ENCODE measurements at regions not wholly inside any gene's neighbourhood (a gene's known extent, or its start where the extent isn't known, plus 50 kb on each side); places are given as distances from the start of the nearest gene placed in this dataset.

DNA sequence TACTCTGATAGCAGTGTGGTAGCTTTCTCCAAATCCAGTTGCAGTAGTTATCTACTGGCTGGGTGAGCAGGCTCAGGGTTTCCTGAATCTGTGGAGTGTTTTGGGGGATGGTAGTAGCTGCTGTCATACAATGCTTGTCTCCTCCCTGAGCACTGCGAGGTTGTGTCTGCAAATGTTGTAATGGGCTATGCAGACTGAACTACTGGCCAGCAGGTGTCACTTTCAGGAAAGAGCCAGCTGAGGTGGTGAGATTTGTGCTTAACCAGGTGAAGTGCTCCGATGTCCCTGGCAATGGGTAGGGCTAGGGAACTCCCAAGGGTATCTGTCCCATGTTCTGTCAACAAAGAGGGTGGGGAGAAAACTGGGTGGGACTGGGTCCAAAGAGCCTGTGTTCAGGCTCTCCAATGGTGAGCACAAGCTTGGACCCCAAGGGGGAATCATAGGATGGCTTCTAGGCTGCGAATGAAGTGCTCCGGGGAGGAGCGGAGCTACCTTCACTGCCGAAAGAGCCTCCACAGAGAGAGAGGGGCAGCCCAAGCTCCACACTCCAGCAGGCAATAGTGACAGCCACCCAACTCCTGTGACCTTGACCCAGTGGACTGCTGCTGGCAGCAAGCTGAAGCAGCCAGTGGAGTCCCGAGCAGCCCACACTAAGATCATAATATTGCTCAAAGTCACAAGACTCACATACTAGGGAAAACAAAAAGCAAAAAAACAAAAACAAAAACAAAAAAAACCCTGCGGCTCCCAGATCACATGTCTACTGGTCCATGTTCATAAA is 1324.0 kb upstream of the USP15 start:
- no peak overlapping the region for H3K4me3 ChIP-seq (ENCODE audit: low read depth, low read length)
- TF ChIP-seq, protein P1, sequence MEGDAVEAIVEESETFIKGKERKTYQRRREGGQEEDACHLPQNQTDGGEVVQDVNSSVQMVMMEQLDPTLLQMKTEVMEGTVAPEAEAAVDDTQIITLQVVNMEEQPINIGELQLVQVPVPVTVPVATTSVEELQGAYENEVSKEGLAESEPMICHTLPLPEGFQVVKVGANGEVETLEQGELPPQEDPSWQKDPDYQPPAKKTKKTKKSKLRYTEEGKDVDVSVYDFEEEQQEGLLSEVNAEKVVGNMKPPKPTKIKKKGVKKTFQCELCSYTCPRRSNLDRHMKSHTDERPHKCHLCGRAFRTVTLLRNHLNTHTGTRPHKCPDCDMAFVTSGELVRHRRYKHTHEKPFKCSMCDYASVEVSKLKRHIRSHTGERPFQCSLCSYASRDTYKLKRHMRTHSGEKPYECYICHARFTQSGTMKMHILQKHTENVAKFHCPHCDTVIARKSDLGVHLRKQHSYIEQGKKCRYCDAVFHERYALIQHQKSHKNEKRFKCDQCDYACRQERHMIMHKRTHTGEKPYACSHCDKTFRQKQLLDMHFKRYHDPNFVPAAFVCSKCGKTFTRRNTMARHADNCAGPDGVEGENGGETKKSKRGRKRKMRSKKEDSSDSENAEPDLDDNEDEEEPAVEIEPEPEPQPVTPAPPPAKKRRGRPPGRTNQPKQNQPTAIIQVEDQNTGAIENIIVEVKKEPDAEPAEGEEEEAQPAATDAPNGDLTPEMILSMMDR (IDR thresholded peaks at IDR 0.05; ENCODE audit: borderline replicate concordance, insufficient read depth, low read depth, low read length) = no peak

DNA sequence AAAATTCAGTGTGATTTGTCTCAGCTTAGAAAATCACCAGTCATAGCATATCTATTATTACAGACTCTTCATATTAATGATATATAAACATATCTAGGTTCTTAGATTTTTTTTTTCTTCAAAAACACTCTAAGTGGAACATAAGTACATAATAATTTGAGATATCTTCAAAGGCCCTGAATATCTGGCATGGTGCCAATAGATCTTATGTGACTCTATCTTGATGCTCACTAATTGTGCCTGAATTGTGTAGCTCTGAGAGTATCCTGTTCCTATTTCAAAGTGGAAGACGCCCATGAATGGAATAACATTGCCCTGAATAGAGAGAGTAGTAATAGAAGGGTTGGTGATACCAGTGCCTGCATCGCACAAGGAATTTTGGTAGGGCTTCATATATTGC is 1312.7 kb upstream of the USP15 start:
- TF ChIP-seq, protein P1 (IDR thresholded peaks at IDR 0.05; ENCODE audit: borderline replicate concordance, insufficient read depth, low read depth, low read length) = no peak
- H3K4me3 ChIP-seq (ENCODE audit: low read depth, low read length) = no peak overlapping the region

DNA sequence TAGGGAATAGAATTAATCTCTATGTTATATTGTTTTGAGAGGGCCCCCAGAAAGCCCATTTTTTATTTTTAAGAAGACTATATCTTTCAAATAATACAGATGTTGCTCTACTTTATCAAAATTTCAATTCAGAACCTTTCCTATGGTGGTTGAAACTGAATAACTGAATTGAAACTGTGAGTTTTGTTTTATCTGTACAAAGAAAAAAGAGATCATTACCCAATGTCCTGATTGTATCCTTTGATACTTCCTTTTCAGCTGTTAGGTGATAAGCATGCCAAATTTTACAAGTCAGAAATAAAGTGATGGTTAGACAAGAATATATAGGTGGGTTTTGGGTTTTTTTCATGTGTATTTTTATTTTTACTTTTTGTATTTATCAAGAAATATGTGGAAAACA is 1293.1 kb upstream of the USP15 start:
- no peak overlapping the region for H3K4me3 ChIP-seq (ENCODE audit: low read depth, low read length)
- TF ChIP-seq, protein P1 (IDR thresholded peaks at IDR 0.05; ENCODE audit: borderline replicate concordance, insufficient read depth, low read depth, low read length) = no peak

DNA sequence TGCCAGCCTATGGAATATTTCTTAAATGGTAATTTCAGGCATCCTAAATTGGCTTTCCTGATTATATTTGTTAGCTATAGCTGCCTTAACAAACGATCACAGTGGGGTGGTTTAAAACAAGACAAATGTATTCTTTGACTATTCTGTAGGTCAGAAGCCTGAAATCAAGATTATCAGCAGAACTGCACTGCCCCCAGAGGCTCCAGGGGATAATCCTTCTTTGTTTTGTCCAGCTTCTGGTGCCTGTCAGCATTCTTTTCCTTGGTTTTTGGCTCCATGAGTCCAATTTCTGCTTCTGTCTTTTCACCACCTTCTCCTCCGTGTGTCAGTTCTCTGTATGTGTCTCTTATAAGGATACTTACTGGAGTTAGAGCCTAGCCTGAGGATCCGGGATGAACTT is 1282.2 kb upstream of the USP15 start:
- TF ChIP-seq, protein P1 (IDR thresholded peaks at IDR 0.05; ENCODE audit: borderline replicate concordance, insufficient read depth, low read depth, low read length) = no peak

DNA sequence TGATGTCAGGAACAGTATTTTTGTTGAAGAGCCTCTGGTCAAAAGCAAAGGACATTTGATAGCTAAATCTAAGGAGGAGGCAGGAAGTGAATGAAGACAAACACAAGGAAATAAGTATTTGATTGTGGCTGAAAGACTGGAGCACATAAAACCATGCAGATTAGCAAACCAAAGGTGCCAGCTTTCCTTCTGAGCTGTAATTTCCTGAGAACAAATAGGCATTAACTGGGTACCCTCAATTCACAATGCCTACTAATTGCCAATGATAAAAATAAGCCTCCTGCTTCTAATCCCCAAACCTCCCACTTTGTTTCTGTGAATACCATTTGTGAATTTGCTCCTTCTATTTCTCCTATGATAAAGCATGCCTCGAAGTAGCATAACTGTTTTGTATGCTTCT is 1279.6 kb upstream of the USP15 start:
- H3K4me3 ChIP-seq (ENCODE audit: low read depth, low read length) = no peak overlapping the region
- TF ChIP-seq, protein P1 (IDR thresholded peaks at IDR 0.05; ENCODE audit: borderline replicate concordance, insufficient read depth, low read depth, low read length) = no peak

More for the DNA sequence above, 1282.2 kb upstream of the USP15 start:
- no peak overlapping the region for H3K4me3 ChIP-seq (ENCODE audit: low read depth, low read length)

DNA sequence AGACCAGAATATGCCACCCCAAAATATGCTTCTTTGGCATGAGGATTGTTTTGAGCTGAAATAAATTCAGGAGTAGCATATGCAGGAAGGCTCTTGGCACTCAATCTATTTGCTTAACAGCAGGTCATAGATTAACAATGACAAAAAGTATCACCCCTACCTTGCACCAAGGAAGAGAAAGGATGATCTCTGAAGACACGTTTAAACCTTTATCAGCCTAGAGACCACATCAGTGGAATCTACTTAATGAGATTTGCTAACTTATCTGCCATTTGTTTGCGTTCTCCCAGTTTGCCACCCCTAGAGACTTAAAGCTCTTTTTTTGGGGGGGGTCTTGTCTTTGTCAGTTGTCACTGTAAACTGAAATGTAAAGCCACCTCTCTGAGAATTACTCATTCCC is 1278.7 kb upstream of the USP15 start:
- TF ChIP-seq, protein P1 (IDR thresholded peaks at IDR 0.05; ENCODE audit: borderline replicate concordance, insufficient read depth, low read depth, low read length) = no peak
- H3K4me3 ChIP-seq (ENCODE audit: low read depth, low read length) = no peak overlapping the region

DNA sequence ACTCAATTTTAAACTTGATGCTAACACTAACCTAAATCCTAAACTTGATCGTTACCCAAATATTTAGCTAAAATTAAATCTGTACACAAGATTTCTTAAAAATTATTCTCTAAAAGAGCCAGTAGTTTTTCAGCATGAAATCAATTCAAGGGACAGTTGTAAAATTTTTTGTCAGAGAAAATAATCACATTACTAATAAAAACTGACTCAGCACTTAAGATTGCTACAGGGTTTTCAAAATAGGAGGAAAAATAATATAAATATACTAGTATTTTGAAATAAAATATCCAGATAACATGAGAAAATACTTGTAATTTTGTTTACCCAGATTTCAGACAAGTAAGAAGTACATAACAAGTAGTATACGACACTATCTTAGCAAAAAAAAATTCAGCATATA is 1268.1 kb upstream of the USP15 start:
- H3K4me3 ChIP-seq (ENCODE audit: low read depth, low read length) = no peak overlapping the region
- TF ChIP-seq, protein P1 (IDR thresholded peaks at IDR 0.05; ENCODE audit: borderline replicate concordance, insufficient read depth, low read depth, low read length) = no peak

Measured in GM12875 (cell line).